Amygdala (tissue), 56 donors: ENCODE measurements at regions not wholly inside any gene's neighbourhood (a gene's known extent, or its start where the extent isn't known, plus 50 kb on each side); places are given as distances from the start of the nearest gene placed in this dataset.
"Not testable (repeated sequence)": the region's sequence is repeated elsewhere in the genome, so short reads cannot be mapped to it uniquely, and the experiment has no call there.

Experiments
- DNase-seq, 56 donors: peaks; one replicate each; lab custom pipeline; 2025; lab: John Stamatoyannopoulos, UW

DNA sequence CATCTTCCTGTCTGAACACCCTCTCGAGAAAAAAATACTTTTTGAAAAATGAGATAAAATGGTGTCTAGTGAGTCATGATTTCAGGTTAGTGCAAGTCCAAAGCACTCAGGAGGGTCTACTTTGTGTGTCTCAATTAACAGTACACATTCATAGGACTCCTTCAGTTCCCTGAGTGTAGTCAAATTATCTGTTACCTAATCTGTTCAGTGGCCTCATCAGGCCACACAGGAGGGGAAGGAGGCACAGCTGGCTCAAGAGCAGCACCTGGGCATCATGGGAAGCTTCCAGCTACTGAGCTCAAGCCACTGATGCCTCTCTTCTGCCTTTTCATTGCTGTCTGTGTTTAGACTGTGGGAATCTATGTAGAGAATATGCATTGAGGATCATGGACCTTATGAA is 341.4 kb upstream of the SGO1 start:
- DNase-seq, result no peak

- no peak for DNase-seq
These were observed 338.3 kb upstream of the SGO1 start for GRCh38 chr3:20524328-20524727.

GRCh38 chr3:20523293-20523692 is 337.3 kb upstream of the SGO1 start:
- no peak for DNase-seq

DNA sequence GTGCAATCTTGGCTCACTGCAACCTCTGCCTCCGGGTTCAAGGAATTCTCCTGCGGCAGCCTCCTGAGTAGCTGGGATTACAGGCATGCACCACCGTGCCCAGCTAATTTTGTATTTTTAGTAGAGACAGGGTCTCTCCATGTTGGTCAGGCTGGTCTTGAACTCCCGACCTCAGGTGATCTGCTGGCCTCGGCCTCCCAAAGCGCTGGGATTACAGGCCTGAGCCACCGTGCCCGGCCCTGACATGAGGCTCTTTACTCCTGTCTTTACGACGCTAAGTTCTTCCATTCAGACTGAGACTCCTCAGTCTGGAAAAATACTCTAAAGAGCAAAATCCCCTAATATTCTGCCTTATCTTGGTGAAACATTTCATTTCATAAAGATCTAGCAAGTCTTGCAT is 331.3 kb upstream of the SGO1 start:
- DNase-seq, result not testable (repeated sequence)

DNA sequence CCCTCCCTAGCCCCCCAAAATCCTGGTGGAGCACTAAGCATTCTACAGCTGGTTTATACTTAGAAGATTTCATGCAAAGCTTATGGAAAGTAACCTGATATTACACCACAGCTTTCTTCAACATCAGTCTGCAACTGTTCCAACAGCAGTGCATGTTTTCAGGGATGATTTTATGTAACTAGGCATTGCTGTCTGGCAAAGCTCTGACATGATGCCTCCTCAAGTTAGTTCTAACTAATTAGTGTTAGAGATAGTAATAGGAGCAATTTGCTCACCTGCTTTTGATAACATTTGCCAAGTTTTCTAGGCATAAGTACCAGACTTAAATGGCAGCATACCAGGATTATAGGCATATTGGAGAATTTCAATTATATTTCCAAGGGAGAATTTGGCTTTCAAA is 330.3 kb upstream of the SGO1 start:
- DNase-seq, result no peak

DNA sequence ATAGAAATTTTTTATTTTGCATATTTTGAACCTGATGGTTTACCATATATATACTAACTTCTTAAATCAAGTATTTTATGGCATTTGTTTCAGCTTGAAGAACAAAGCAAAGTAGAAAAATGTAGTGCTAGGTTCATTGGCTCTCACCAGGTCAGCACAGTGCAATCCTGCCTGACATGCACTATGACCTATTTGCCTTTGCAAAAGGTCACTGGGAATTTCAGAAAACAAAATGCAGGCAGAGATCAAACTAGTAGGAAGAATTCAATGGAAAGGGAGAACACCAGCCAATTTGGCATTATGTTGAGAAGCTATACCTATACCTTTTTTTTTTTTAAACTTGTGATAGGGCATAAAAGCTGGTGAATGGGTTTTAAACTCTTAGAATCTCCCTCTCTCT is 329.8 kb upstream of the SGO1 start:
- DNase-seq, result no peak

DNA sequence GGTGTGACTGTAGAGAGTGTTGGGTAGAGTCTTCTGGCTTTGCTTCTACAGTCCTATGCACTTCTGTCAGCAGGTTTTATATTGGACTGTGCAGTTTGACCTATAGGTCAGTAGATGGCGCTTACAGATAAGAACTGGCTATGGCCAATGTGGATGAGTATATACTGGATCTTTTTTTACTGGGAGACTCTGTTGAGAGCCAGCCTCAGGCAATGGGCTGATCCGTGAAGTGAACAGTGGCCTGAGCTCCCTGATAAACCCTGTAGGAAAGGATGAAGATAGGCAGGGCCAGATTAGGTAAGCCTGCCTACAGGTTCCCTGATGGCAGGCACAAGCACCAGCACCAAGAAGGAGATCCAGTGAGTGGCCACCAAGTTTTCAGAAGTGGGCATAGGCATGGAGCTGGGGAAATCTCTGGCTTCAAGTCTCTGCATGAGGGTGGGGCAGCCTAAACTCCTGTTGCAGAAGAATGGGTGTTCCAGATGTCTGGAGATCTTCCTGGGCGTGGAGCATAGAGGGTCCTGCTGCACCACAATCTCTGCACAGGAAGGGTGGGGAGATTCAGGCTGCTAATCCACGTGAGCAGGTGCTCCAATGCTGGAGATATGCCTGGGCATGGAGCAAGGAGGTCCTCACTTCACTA is 326.0 kb upstream of the SGO1 start:
- DNase-seq, result peak in 8 of 56 donors; percentile 0 to 27 (median 2)

- no peak for DNase-seq
These were observed 324.4 kb upstream of the SGO1 start for GRCh38 chr3:20510396-20510795.

GRCh38 chr3:20503394-20504082 is 317.5 kb upstream of the SGO1 start:
- DNase-seq, result no peak

GRCh38 chr3:20490996-20491395 is 305.0 kb upstream of the SGO1 start:
- DNase-seq, result no peak

- DNase-seq, result no peak
These were observed 302.1 kb upstream of the SGO1 start for GRCh38 chr3:20488151-20488550.

GRCh38 chr3:20484126-20484525 is 298.1 kb upstream of the SGO1 start:
- DNase-seq, result no peak

- no peak for DNase-seq
These were observed 296.3 kb upstream of the SGO1 start for GRCh38 chr3:20482350-20482749.

DNA sequence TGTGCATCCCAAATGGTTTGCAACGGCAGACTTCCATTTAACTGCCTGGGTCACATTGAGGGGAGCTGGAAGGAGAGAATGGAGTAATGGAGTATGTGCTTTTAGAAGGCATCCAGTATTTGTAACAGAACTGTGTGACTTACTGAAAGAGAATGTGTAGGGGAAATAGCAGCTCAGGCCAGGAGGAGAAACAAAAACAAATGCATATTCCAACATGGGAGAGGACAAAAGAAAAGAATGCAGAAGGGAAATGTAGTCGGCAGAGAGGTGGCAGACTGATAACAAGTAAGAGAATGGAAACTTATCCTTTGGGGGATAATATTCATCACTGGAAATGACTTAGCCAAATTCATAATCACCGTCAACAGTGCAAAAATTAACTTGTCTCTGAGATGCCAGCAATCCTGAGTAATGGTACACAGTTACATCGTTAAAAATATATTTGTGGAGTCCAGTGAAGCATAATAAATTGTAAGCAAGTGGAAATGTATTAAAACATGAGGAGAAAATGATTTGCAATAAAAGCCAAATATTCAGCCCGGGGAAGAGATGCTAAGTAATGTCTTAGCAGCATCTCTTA is 294.9 kb upstream of the SGO1 start:
- no peak for DNase-seq

DNA sequence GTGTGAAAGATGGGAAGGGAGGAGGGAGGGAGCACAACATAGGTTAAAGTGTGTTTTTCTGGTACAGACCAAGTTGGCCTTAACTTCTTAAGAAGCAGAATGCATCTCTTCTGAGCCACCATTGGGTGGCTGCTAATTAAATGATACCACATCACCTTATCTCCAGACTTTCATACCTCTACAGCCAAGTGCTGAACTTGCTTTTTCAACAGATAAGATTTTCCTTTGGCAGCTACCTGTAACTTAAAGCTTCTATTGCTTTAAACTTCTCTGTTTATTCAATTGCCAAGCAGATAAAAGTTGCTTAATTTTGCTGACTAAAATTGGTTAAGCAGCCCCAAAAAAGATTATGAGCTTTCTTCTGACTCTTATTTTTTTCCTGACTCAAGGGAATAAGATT is 292.4 kb upstream of the SGO1 start:
- no peak for DNase-seq

- not testable (repeated sequence) for DNase-seq
These were observed 278.2 kb upstream of the SGO1 start for GRCh38 chr3:20464237-20464636.

DNA sequence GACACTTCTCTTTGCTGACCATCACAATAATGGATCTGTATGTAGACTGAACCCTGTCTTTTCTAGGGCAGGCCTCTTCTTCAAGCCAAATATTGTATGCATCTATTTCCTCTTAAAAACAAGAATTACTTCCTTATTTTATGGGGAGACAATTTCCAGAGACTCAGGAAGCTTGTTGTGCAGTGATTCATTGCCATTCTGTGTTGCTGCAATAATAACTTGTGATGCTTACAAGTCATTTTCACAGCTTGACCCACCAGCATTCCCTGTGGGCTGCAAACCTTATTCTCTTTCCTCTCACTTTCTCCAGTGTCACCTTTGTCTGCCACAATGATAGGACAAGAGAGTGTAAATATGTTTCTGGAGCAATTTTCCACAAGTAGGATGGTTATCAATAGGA is 276.7 kb upstream of the SGO1 start:
- no peak for DNase-seq

DNA sequence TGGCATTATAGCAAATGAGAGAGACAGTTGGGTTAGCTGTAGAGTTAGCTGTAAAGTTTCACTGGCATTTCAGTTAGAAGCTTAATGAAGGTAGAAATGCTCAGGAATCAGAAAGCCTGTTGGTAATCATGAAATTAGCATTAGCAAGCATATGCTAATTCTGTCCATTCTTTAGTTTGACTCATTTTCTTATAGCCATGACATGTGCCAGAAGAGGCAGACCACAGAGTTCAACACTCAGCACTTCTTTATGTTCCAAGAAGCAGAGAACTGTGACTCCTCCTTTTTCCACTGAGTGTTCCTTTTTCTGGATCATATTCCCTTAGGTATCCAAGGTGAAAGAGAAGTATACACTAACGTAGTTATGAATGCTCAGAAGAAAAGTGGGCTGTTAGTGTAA is 276.2 kb upstream of the SGO1 start:
- DNase-seq, result no peak

DNA sequence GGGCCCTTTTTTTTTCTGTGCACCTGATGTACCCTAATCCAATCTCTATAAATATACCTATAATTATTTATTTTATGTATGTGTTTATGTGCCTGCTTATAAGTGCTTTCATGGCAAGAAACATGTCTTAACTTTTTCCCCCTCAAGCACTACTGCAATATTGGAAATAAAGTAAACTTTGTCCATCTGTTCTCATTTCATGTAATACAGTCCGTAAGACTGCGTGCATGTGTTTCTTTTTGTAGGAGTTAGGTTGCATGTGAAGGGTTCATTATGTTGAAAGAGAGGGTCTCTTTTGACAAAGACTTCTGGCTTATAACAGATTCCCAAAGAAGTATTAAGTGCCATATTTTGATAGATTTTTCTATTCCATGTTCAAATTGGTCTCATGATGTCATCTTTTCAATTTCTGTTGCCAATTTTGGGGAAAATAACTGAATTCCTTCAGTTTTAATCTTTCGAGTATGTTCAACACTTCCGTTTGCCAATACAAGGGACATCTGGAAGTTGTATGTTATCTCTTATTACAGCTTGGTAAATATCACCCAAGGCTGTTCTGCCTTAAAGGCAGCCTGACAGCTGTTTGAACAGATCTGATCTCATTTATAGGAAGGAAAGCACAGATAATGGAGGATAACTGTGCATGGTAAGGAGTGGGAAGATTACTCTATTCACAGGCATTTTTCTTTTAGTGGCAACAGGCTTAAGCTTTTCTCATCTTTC is 273.1 kb upstream of the SGO1 start:
- no peak for DNase-seq

- no peak for DNase-seq
These were observed 270.5 kb upstream of the SGO1 start for GRCh38 chr3:20456511-20456910.

- no peak for DNase-seq
These were observed 265.2 kb upstream of the SGO1 start for GRCh38 chr3:20451170-20451569.

GRCh38 chr3:20450611-20451010 is 264.6 kb upstream of the SGO1 start:
- DNase-seq, result no peak
